ENCODE measurements at regions not wholly inside any gene's neighbourhood (a gene's known extent, or its start where the extent isn't known, plus 50 kb on each side); places are given as distances from the start of the nearest gene placed in this dataset.

DNA sequence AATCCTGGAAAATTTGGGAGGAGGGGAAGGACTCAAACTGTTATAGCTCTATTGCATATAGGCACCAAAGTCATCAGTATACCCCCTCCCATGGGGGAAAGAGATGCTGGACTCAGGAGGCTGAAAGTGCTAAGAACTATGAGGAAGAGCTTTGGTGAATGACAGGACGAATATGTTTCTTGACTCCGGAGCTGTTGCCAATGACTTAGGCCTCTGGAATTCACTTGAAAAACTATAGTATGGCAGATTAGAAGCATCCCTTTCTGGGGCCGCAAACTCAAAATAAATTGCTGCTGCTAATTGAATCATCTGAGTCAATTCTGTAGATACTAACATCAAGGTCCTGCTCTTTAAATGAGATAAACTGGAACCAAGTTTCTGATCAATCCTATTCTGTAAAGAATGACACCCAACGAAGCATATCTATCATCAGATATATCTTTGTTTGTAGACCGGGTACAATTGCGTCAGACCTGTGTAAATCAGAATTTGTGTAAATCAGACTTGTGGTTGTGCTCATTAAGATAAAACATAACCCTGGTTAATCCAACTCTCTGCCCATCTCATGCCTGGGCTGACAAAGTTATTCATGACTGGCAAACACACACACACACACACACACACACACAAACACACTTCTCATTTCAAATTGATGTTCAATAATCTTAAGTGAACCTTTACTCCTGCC, 1793.8 kb upstream of the PCDH20 start:
- Histone ChIP-seq H2BK20ac (ENCODE audit: low read depth, low read length) (no peak overlapping the region), H3K23ac (ENCODE audit: low read depth, low read length) (no peak overlapping the region), H2AK5ac (ENCODE audit: low read depth, low read length) (no peak overlapping the region), H4K20me1 (ENCODE audit: insufficient read depth, low read length) (no peaks in the 10 kb centered on the region), H3K18ac (ENCODE audit: low read depth, low read length) (no peak overlapping the region), H3K4me3 (ENCODE audit: insufficient read depth, low read depth, low read length) (no peak overlapping the region), H3K36me3 (ENCODE audit: control insufficient read depth, insufficient read depth, low read length) (no peaks in the 10 kb centered on the region), H3K79me1 (ENCODE audit: low read depth in 1 of 2, low read length in 2 of 2) (no peaks in the 10 kb centered on the region), H3K9me3 (ENCODE audit: control insufficient read depth, insufficient read depth, low read length) (no peaks in the 10 kb centered on the region), H4K8ac (ENCODE audit: low read depth in 2 of 2, low read length in 2 of 2) (no peak overlapping the region; a peak in 1 of 4 replicates), H3K4me2 (ENCODE audit: low read depth, low read length) (no peak overlapping the region), H3K56ac (ENCODE audit: extremely low read depth, insufficient read depth, low read length) (no peak overlapping the region), H2BK5ac (ENCODE audit: low read depth, low read length, poor library complexity, severe bottlenecking) (peak overlapping the region; percentile 38), H2AFZ (replicated peaks; ENCODE audit: low read length, poor library complexity) (no peak overlapping the region), H3K27ac (ENCODE audit: insufficient read depth, low read length) (no peak overlapping the region), H3K4me1 (ENCODE audit: control insufficient read depth, insufficient read depth, low read length) (no peaks in the 10 kb centered on the region; the same call in 1 of the 2 replicates), H2AK9ac (replicated peaks; ENCODE audit: low read depth, low read length, poor library complexity) (no peak overlapping the region), H3K9me1 (ENCODE audit: insufficient read depth, low read length) (no peaks in the 10 kb centered on the region), H4K91ac (ENCODE audit: insufficient read depth, low read depth, low read length) (no peak overlapping the region), H2BK15ac (ENCODE audit: low read depth, low read length) (no peak overlapping the region), H2BK120ac (ENCODE audit: low read depth, low read length) (no peak overlapping the region), H3K4ac (ENCODE audit: low read depth, low read length) (no peak overlapping the region), H4K5ac (ENCODE audit: low read depth, low read length) (no peak overlapping the region), H3K14ac (replicated peaks; ENCODE audit: low read depth, low read length) (no peak overlapping the region), H3K27me3 (ENCODE audit: control insufficient read depth, insufficient read depth, low read length) (no peaks in the 10 kb centered on the region), H3K9ac (ENCODE audit: low read depth, low read length) (no peak overlapping the region)
- ATAC-seq (ENCODE audit: low read depth) (peak; percentile 77), DNase-seq (peak; percentile 65)
- WGBS, 2 experiments (ENCODE audit: extremely low coverage in 2 of 2, insufficient read length in 1 of 2): 29% methylated on average over 2 of the region's 6 CpGs; no CpG with 5 or more reads in 1 of the 2 experiments
- in situ Hi-C loops (cut with MboI; ENCODE audit: low sequenced_read_pairs) (no loop called here), dilution Hi-C loops (cut with HindIII; ENCODE audit: low sequenced_read_pairs, unreplicated experiment) (no loop called here), intact Hi-C loops (cut with micrococcal nuclease) (no loop called here)
- TF ChIP-seq CEBPB (IDR thresholded peaks at IDR 0.05; ENCODE audit: low read depth, low read length) (peak; percentile 55), RFX5 (IDR thresholded peaks at IDR 0.05; ENCODE audit: low read depth, low read length) (no peak)
- POLR2A ChIA-PET (ENCODE audit: unreplicated experiment): no interaction called here
- BruUV-seq (replicated peaks): no TSS peak
- CTCF ChIA-PET: interaction anchor here (0.6 kb wide), 2 partner anchors 185 to 584 kb away, joined by 3 to 4 read pairs; no protein-coding TSS in a partner anchor
